Fibroblast of pulmonary artery (primary cell): ENCODE measurements at regions not wholly inside any gene's neighbourhood (a gene's known extent, or its start where the extent isn't known, plus 50 kb on each side); places are given as distances from the start of the nearest gene placed in this dataset.

ENCODE experiments used
- DNase-seq: peaks from one replicate; pipeline ENCODE4 v3.0.0-alpha.2; 2010; ENCODE audit warnings: low read depth
- H3K4me3 ChIP-seq: replicated peaks from 2 replicates; pipeline ENCODE4 v1.5.1; 2011; ENCODE audit warnings: low read depth, mild to moderate bottlenecking, control low read depth, low read length, moderate library complexity
- TF ChIP-seq, protein P1 (sequence below): IDR thresholded peaks from 2 replicates; pipeline ENCODE4 v1.5.1; 2011; ENCODE audit warnings: mild to moderate bottlenecking, control low read depth, low read length, inconsistent platforms; ENCODE audit errors: missing control alignments

DNA sequence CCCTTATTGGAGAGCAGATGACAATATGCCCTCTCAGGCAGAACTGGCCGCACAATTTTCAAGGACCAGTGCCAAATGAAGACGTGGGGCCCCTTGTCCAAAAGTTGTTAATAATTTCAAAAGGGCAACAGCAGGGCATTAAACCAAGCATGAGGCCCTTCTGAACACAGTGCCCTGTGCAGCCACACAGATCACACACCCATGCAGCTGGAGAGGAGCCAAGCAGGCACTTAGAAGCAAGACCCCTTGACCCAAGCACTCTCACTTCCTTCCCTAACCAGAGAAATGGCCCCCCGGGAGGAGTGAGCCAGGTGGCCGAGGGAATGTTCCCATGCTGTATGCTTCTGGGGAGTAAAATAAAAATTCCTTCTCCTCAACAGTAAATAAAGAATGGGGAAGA lies 114.0 kb upstream of the TMPO start:
- TF ChIP-seq, protein P1, sequence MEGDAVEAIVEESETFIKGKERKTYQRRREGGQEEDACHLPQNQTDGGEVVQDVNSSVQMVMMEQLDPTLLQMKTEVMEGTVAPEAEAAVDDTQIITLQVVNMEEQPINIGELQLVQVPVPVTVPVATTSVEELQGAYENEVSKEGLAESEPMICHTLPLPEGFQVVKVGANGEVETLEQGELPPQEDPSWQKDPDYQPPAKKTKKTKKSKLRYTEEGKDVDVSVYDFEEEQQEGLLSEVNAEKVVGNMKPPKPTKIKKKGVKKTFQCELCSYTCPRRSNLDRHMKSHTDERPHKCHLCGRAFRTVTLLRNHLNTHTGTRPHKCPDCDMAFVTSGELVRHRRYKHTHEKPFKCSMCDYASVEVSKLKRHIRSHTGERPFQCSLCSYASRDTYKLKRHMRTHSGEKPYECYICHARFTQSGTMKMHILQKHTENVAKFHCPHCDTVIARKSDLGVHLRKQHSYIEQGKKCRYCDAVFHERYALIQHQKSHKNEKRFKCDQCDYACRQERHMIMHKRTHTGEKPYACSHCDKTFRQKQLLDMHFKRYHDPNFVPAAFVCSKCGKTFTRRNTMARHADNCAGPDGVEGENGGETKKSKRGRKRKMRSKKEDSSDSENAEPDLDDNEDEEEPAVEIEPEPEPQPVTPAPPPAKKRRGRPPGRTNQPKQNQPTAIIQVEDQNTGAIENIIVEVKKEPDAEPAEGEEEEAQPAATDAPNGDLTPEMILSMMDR, result no peak
- no peak for DNase-seq

DNA sequence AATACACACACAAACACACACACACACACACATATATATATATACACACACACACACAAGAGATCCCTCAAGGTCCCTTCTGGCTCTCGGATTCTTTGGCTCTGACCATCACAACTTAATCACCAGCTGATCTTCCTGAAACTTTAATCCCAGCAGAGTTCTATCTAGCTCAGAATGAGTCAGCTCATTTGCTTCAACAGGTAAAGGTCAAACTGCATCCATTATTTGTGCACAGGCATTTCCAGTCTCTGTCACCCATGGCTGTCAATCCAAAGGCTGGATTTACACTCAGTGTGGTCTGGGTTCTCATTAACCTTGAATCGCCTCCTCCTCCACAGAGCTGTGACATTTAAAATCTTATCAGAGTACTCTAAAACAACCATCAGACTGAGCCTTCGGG lies 113.3 kb upstream of the TMPO start:
- no peak for DNase-seq
- TF ChIP-seq, protein P1, result no peak
- no peak overlapping the region for H3K4me3 ChIP-seq

More for the DNA sequence above, 114.0 kb upstream of the TMPO start:
- no peak overlapping the region for H3K4me3 ChIP-seq

DNA sequence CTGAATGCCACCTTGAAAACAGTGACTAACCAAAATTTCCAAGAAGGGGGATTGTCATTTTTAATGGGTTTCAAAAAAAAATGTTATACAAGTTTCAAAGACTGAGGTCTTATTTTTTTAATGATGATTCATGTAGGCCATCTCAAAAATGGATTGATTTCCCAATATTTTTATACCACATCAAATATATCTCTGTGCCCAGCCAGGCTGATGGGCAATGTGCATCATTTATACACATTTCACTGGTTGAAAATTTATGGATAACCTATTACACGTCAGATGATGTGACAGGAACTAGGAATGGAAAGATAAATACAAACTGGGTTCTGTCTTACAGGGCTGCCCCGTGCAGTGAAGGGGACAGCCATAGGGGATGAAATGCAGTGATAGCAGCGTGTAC lies 112.7 kb upstream of the TMPO start:
- no peak overlapping the region for H3K4me3 ChIP-seq
- DNase-seq, result no peak
- TF ChIP-seq, protein P1, result no peak

DNA sequence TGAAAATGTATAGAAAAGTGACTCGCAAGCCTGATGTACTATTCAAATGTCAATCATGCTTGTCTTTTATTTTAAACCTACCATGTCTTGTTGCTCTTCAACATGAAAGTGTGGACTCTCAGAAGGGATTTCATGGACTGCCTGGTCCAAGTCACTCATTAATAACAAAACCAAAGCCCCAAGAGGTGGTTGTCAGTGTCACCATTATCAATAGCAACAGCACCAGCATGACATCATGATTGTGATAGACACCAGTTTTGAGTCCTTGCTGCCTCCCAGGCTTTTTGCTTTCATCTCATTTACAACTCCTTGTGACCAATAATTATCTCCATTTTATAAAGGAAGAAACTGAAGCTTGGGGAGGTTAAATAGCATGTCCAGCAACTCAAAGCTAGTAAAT lies 112.0 kb upstream of the TMPO start:
- TF ChIP-seq, protein P1, result no peak
- no peak for DNase-seq
- H3K4me3 ChIP-seq, result no peak overlapping the region

DNA sequence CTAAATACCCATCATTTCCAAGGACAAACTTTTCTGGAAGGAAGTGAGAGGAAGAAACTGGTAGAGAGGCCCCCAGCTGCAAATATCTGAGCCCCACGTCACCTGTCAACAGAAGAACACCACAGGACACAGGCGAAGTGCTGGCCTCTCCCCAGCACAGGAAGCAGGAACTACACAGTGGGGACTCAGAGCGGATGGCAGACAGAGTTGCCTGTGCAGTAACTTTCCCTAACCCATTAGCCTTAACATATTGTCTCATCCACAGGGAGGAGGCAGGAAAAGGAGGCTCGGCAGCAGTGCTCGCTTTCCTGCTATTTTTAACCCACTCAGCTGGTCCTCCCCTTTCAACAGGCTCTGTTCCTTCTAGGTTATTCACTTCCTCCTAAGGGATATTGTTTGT lies 111.5 kb upstream of the TMPO start:
- DNase-seq, result no peak
- H3K4me3 ChIP-seq, result no peak overlapping the region
- TF ChIP-seq, protein P1, result no peak

DNA sequence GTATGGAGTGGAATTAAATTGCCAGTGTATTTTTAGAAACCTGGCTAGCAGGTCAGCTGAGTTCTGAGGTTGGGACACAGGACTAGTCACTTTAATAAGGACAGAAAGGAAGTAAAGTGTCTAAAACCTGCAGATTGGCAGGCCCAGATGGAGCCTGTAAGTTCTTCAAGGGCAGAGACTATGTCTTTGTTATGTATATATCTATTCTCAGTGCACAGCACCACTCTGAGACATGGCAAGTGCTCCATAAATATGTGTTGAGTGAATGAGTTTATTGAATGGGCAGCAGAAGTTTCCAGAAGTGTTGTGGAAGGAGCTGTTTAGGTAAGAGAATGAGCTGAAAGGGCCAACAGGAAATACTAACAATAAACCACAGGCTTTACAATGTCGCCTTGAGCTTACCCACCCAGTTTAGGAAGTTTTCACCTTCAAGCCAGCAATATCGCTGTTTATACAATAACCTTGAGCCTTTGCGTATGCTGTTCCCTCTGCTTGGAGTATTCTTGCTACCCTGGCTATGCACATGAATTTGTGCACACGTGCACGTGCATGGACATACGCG lies 109.5 kb upstream of the TMPO start:
- TF ChIP-seq, protein P1, result no peak
- no peak overlapping the region for H3K4me3 ChIP-seq
- no peak for DNase-seq

DNA sequence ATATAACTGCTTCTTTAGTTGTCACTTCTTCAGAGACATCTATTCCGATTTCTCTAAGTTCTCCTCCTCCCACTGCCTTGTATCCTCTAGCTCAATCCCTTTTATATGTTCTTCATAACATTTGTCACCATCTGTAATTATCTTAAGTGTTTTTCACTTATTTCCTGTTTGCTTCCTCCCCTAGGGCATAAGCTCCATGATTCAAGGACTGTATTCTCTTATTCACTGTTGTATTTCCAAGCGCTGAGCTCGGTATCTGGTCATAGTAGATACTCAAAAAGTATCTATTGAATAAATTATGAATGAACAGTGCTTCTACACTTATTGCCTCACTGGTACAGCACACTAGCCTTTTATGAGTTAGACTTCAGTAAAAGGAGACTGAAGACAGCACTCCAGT lies 109.0 kb upstream of the TMPO start:
- no peak for DNase-seq
- TF ChIP-seq, protein P1, result no peak
- no peak overlapping the region for H3K4me3 ChIP-seq
